ENCODE measurements at regions not wholly inside any gene's neighbourhood (a gene's known extent, or its start where the extent isn't known, plus 50 kb on each side); places are given as distances from the start of the nearest gene placed in this dataset.

- TF ChIP-seq CTCF (IDR thresholded peaks at IDR 0.05; ENCODE audit: low read depth, low read length, missing control alignments): no peak
- DNase-seq (ENCODE audit: extremely low read depth, low read depth): no peak
- H3K4me3 ChIP-seq (replicated peaks; ENCODE audit: low read depth, low read length): no peak overlapping the region
Observed at GRCh38 chr22:48951836-48952235, 875.8 kb downstream of the BRD1 start.

DNA sequence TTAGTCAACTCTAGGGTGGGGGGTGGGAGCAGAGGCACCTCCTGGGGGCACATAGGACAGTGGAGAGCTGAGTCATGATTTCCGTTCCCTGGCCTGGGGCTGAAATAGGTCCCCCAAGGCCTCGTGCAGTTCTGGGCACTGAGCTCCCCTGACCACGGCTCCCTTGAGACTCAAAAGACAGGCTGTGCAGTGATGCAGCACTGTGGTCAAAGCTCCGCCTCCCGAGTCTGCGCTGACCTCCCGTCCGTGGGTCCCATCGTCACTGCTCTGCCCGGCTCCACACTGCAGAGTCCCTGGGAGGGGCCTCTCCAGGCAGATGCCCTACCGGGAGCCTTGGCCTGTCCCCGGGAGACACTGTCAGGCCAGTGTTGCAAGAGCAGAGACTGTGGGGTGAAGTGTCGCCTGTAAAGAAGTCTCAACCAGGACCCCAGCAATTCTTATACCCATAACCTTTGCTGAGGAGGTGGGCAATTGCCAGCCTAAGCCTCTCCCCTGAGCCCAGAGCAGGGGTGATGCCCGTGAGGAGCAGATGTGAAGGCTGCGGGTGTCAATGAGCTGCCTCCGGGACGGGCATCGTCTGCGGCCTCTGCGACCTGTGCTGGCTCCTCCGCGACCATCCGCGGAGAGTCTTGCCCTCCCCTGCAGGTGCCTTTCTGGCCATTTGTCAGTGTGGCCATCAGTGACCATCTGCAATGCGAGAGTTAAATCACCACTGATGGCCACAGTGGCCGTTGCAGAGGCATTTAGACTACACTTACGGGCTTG, 877.3 kb downstream of the BRD1 start:
- TF ChIP-seq CTCF (IDR thresholded peaks at IDR 0.05; ENCODE audit: low read depth, low read length, missing control alignments): no peak
- no peak for DNase-seq (ENCODE audit: extremely low read depth, low read depth)

GRCh38 chr22:48949375-48950149, 878.1 kb downstream of the BRD1 start:
- H3K4me3 ChIP-seq (replicated peaks; ENCODE audit: low read depth, low read length): no peak overlapping the region
- no peak for DNase-seq (ENCODE audit: extremely low read depth, low read depth)
- TF ChIP-seq CTCF (IDR thresholded peaks at IDR 0.05; ENCODE audit: low read depth, low read length, missing control alignments): no peak

More for the DNA sequence above, 877.3 kb downstream of the BRD1 start:
- no peak overlapping the region for H3K4me3 ChIP-seq (replicated peaks; ENCODE audit: low read depth, low read length)

GRCh38 chr22:48948575-48949170, 879.0 kb downstream of the BRD1 start:
- DNase-seq (ENCODE audit: extremely low read depth, low read depth): no peak
- H3K4me3 ChIP-seq (replicated peaks; ENCODE audit: low read depth, low read length): no peak overlapping the region
- no peak for TF ChIP-seq CTCF (IDR thresholded peaks at IDR 0.05; ENCODE audit: low read depth, low read length, missing control alignments)

DNA sequence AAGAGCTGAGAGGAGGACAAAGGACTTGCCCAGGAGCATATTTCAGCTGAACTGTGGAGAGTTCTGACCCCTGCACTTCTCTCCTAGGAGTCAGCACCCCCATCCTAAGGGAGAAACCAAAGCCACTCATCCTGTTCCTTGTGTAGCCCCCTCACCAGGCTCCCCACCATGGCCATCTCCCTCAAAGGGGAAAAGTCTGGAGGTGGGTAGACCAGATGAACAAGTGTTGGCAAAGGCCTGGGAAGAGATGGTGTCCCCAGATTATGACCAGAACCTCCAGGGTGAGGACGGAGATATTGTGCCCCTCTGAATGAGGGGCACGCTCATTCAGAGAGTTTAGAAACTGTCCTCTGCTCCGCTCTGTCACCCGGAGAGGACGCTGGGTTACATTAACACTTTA, 880.0 kb downstream of the BRD1 start:
- no peak for TF ChIP-seq CTCF (IDR thresholded peaks at IDR 0.05; ENCODE audit: low read depth, low read length, missing control alignments)
- no peak for DNase-seq (ENCODE audit: extremely low read depth, low read depth)
- H3K4me3 ChIP-seq (replicated peaks; ENCODE audit: low read depth, low read length): no peak overlapping the region

GRCh38 chr22:48945621-48946458, 881.8 kb downstream of the BRD1 start:
- H3K4me3 ChIP-seq (replicated peaks; ENCODE audit: low read depth, low read length): no peak overlapping the region
- no peak for DNase-seq (ENCODE audit: extremely low read depth, low read depth)
- no peak for TF ChIP-seq CTCF (IDR thresholded peaks at IDR 0.05; ENCODE audit: low read depth, low read length, missing control alignments)
